PC-3 (cell line): ENCODE measurements at regions not wholly inside any gene's neighbourhood (a gene's known extent, or its start where the extent isn't known, plus 50 kb on each side); places are given as distances from the start of the nearest gene placed in this dataset.
A peak's percentile ranks its signal among the peaks of the same experiment; 100 is the strongest.

Experiments used
- ATAC-seq: fragments of 200-7000 bp; cut with Tn5 transposase; 2 replicates; pipeline ENCODE4 v1.9.1; 2020; ENCODE audit warnings: mild to moderate bottlenecking, moderate library complexity
- BruUV-seq: library from RNA; stranded (reverse); fragments of 400-500 nt; replicated peaks from 2 replicates; lab custom pipeline; 2021; lab: Mats Ljungman, UMichigan
- CTCF ChIA-PET: fragments of 300-600 bp; sonication (Branson Sonifier 250); formaldehyde crosslinking; loops from one replicate; lab custom pipeline; 2022; ENCODE audit warnings: antibody characterized with exemption; lab: Charles Lee
- POLR2A ChIA-PET: fragments of 300-600 bp; sonication (Branson Sonifier 250); formaldehyde crosslinking; loops from one replicate; lab custom pipeline; 2022; ENCODE audit warnings: antibody characterized with exemption; ENCODE audit not compliant: unreplicated experiment; lab: Charles Lee
- DNase-seq: peaks from one replicate; pipeline ENCODE4 v3.0.0-alpha.2; 2015
- H2AFZ ChIP-seq: fragments of 300-600 bp; sonication (generic); 2 replicates; pipeline ENCODE4 v1.6.0; 2016; ENCODE audit warnings: antibody characterized with exemption, low read length
- H3F3A ChIP-seq: fragments of 300-600 bp; sonication (generic); one replicate; pipeline ENCODE4 v1.6.0; 2017; ENCODE audit warnings: antibody characterized with exemption, low read length, control low read depth, mild to moderate bottlenecking; ENCODE audit not compliant: unreplicated experiment
- H3K27ac ChIP-seq: fragments of 300-600 bp; sonication (generic); 2 replicates; pipeline ENCODE4 v1.5.1; 2016; ENCODE audit warnings: mild to moderate bottlenecking, low read length
- H3K27me3 ChIP-seq: fragments of 300-600 bp; sonication (generic); 2 replicates; pipeline ENCODE4 v1.6.1; 2016; ENCODE audit warnings: low read length, mixed read lengths
- H3K36me3 ChIP-seq: fragments of 300-600 bp; sonication (generic); 2 replicates; pipeline ENCODE4 v1.6.1; 2016; ENCODE audit warnings: low read depth, mixed run types, low read length, mixed read lengths
- H3K4me1 ChIP-seq: fragments of 300-600 bp; sonication (generic); 2 replicates; pipeline ENCODE4 v1.5.1; 2016; ENCODE audit warnings: low read length; ENCODE audit not compliant: insufficient read depth
- H3K4me2 ChIP-seq: fragments of 300-600 bp; sonication (generic); 2 replicates; pipeline ENCODE4 v1.6.0; 2016; ENCODE audit warnings: low read length
- H3K4me3 ChIP-seq: fragments of 300-600 bp; sonication (generic); 2 replicates; pipeline ENCODE4 v1.5.1; 2016; ENCODE audit warnings: mild to moderate bottlenecking, low read length, mixed read lengths
- H3K79me2 ChIP-seq: fragments of 300-600 bp; sonication (generic); 2 replicates; pipeline ENCODE4 v1.6.1; 2017; ENCODE audit warnings: low read length, mixed read lengths
- H3K9ac ChIP-seq: fragments of 300-600 bp; sonication (generic); 2 replicates; pipeline ENCODE4 v1.6.0; 2016; ENCODE audit warnings: mild to moderate bottlenecking, low read length
- H3K9me2 ChIP-seq: fragments of 300-600 bp; sonication (generic); replicated peaks from 2 replicates; pipeline ENCODE4 v1.6.1; 2016; ENCODE audit warnings: mixed run types, low read length, mixed read lengths
- H3K9me3 ChIP-seq: fragments of 300-600 bp; sonication (generic); 2 replicates; pipeline ENCODE4 v1.6.1; 2016; ENCODE audit warnings: low read length, mixed read lengths
- H4K20me1 ChIP-seq: fragments of 300-600 bp; sonication (generic); 2 replicates; pipeline ENCODE4 v1.6.1; 2016; ENCODE audit warnings: low read length, mixed read lengths
- CTCF ChIP-seq: fragments of 300-600 bp; sonication (generic); conservative IDR thresholded peaks from 2 replicates; pipeline ENCODE4 v1.5.1; 2017; ENCODE audit warnings: antibody characterized with exemption, low read depth, mild to moderate bottlenecking, low read length
- EZH2 ChIP-seq: fragments of 300-600 bp; sonication (generic); IDR thresholded peaks from one replicate; pipeline ENCODE4 v1.6.1; 2017; ENCODE audit warnings: antibody characterized with exemption, mild to moderate bottlenecking, low read length; ENCODE audit not compliant: unreplicated experiment
- EZH2phosphoT487 ChIP-seq: fragments of 300-600 bp; sonication (generic); IDR thresholded peaks from 2 replicates; pipeline ENCODE4 v1.6.1; 2018; ENCODE audit warnings: mild to moderate bottlenecking, antibody characterized with exemption, low read length, borderline replicate concordance
- intact Hi-C: fragments of 100-400 bp; cut with micrococcal nuclease; formaldehyde crosslinking; loops from 2 replicates; pipeline ENCODE4 v1.9.0; 2023

DNA sequence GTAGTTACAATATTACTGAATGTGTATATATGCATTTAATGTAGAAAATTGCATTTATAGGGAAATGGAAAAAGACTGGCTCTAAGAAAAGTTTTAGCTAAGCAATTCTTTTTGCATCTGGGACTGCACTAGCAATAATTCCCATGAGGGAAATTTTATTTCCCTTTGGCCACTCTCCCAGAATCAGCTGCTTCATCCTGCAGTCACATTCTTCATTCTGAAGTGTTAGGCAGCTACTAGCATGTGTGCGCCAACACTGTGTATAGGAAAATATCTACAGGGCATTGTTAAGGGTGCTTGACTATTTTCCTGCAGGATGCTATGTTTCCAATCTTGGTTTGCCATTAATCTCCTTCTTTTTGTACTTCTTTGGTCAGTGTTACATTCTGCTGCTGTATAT is 312.8 kb upstream of the PCDH20 start:
- no peak for TF ChIP-seq CTCF
- TF ChIP-seq EZH2phosphoT487 = no peak
- no peak for TF ChIP-seq EZH2

DNA sequence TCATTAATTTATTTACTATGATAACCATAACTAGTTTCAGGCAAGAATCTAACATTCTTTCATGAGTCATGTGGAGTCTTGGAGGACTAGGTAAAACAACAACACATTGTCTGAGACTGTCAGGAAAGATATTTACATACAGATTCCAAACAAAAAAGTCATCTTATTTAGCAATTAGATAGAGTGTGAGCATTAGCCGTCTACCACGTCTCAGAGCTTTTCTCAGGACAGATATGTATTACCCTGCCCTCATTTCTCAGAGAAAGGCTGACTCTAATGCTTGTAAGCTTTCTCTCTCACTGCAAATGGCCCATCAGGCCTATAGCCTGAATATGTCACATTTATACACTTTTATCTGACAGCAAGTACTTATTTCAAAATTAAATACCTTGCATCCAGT is 312.1 kb upstream of the PCDH20 start:
- BruUV-seq = no TSS peak
- H3K9ac ChIP-seq = no peak overlapping the region
- no peaks in the 10 kb centered on the region for H3K36me3 ChIP-seq
- no peaks in the 10 kb centered on the region for H3K79me2 ChIP-seq
- H3K9me2 ChIP-seq = no peaks in the 10 kb centered on the region
- POLR2A ChIA-PET = no interaction called here
- H3K9me3 ChIP-seq = no peaks in the 10 kb centered on the region
- no peaks in the 10 kb centered on the region for H4K20me1 ChIP-seq
- no peaks in the 10 kb centered on the region for H3K27me3 ChIP-seq
- H3K4me3 ChIP-seq = no peak overlapping the region
- H3K27ac ChIP-seq = no peak overlapping the region
- DNase-seq = peak; percentile 23
- no peaks in the 10 kb centered on the region for H3K4me1 ChIP-seq
- no peak overlapping the region for H2AFZ ChIP-seq
- no peak for TF ChIP-seq CTCF
- no peak for TF ChIP-seq EZH2phosphoT487
- TF ChIP-seq EZH2 = no peak
- intact Hi-C loops = no loop called here
- H3K4me2 ChIP-seq = no peak overlapping the region
- peak; percentile 93 for ATAC-seq
- CTCF ChIA-PET = no interaction called here
- H3F3A ChIP-seq = no peaks in the 10 kb centered on the region

More for the DNA sequence above, 312.8 kb upstream of the PCDH20 start:
- Histone ChIP-seq H3K9ac (no peak overlapping the region), H3K9me3 (no peaks in the 10 kb centered on the region), H3K9me2 (no peaks in the 10 kb centered on the region), H3F3A (no peaks in the 10 kb centered on the region), H3K27ac (no peak overlapping the region), H3K4me2 (no peak overlapping the region), H3K4me1 (no peaks in the 10 kb centered on the region), H4K20me1 (no peaks in the 10 kb centered on the region), H2AFZ (no peak overlapping the region), H3K79me2 (no peaks in the 10 kb centered on the region), H3K27me3 (no peaks in the 10 kb centered on the region), H3K4me3 (no peak overlapping the region), H3K36me3 (no peaks in the 10 kb centered on the region)
- ChIA-PET POLR2A (no interaction called here), CTCF (interaction anchor here (0.5 kb wide), 1 partner anchor 8 kb away, joined by 3 read pairs; no protein-coding TSS in a partner anchor)
- no TSS peak for BruUV-seq
- ATAC-seq (peak; percentile 71), DNase-seq (no peak)
- intact Hi-C loops = no loop called here

DNA sequence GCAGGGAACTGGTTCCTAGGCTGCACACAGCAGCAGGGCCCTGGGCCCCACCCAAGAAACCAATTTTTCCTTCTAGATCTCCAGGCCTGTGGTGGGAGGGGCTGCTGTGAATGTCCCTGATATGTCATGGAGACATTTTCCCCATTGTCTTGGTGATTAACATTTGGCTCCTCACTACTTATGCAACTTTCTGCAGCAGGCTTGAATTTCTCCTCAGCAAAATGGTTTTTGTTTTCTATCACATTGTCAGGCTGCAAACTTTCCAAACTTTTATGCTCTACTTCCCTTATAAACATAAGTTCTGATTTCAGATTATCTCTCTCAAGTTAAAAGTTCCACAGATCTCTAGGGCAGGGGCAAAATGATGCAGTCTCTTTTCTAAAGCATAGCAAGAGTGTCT is 310.2 kb upstream of the PCDH20 start:
- no peaks in the 10 kb centered on the region for H4K20me1 ChIP-seq
- no peak overlapping the region for H2AFZ ChIP-seq
- H3K36me3 ChIP-seq = no peaks in the 10 kb centered on the region
- DNase-seq = no peak
- H3K79me2 ChIP-seq = no peaks in the 10 kb centered on the region
- CTCF ChIA-PET = no interaction called here
- no peaks in the 10 kb centered on the region for H3K27me3 ChIP-seq
- intact Hi-C loops = no loop called here
- H3F3A ChIP-seq = no peaks in the 10 kb centered on the region
- H3K4me2 ChIP-seq = no peak overlapping the region
- no peak overlapping the region for H3K27ac ChIP-seq
- H3K9me2 ChIP-seq = no peaks in the 10 kb centered on the region
- POLR2A ChIA-PET = no interaction called here
- H3K9ac ChIP-seq = no peak overlapping the region
- no peaks in the 10 kb centered on the region for H3K9me3 ChIP-seq
- H3K4me1 ChIP-seq = no peaks in the 10 kb centered on the region
- no peak for TF ChIP-seq CTCF
- no peak for TF ChIP-seq EZH2phosphoT487
- no peak for TF ChIP-seq EZH2
- BruUV-seq = no TSS peak
- H3K4me3 ChIP-seq = no peak overlapping the region
- ATAC-seq = no peak
